ENCODE measurements at regions not wholly inside any gene's neighbourhood (a gene's known extent, or its start where the extent isn't known, plus 50 kb on each side); places are given as distances from the start of the nearest gene placed in this dataset.
A peak's percentile ranks its signal among the peaks of the same experiment; 100 is the strongest.

- no peak for DNase-seq
Measured at GRCh38 chr10:29037348-29038113, 251.3 kb upstream of the LYZL1 start.

GRCh38 chr10:29039091-29039490, 249.8 kb upstream of the LYZL1 start:
- no peak for DNase-seq

DNA sequence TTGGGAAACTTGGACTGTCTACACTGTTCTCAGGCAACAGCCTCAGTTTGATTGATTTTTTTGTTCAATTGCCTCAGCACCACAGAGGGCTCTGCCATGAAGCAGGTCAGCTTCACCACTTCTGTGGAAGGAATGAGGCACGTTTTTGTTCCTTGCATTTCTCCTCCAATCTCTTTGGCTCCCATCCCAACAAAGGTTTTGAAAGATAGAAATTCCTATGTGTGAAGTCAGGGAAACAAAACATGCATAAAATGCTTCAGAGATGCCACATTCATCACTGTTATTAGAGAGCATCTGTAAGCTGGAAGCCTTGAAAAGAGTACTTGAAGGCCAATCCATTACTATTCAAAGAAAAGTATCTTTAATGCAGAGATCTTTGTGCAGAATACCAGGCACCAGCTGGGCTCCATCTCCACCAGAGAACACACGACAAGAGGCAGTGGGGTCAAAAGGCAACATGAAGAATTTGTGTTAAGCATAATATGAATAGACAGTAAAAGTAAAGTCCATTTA, 249.1 kb upstream of the LYZL1 start:
- DNase-seq: no peak

DNA sequence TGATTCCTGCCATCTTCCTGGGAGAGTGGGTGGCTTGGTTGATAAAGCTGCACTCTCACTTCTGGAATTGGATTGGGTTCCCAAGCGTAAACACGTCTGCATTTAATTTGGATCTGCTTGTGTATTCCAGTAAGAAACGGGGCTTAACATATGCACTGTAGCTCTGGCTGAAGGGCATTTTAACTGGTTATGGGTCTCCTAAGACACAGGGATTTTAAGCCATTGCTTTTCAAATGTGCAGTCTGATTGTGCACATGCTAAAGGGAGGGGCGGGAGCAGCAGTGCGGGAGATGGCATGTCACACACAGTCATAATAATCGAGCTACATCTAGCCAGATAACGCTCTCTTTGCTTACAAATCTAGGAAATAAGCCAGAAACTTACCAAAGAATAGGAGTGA, 247.3 kb upstream of the LYZL1 start:
- DNase-seq: no peak

DNA sequence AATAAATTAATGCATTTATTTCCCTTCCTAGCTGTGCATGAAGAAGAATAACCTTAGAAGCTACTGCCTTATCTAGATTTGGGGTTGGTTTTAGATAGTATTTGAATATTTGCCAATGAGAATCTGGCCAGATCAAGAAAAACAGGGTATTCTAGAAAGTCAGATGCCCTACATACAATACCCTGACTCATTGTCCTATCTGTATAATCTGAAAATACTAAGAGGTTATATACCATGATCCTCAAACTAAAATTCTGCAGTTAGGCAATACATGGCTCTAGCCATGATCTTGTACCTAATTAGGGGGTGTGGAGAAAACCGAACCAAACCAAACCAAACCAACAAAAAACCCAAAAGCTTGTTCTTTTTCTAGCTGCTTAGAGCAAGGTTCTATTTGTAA, 240.4 kb upstream of the LYZL1 start:
- DNase-seq: no peak

- no peak for DNase-seq
Measured at GRCh38 chr10:29050081-29050480, 238.8 kb upstream of the LYZL1 start.

GRCh38 chr10:29055101-29055500, 233.8 kb upstream of the LYZL1 start:
- DNase-seq: no peak

DNA sequence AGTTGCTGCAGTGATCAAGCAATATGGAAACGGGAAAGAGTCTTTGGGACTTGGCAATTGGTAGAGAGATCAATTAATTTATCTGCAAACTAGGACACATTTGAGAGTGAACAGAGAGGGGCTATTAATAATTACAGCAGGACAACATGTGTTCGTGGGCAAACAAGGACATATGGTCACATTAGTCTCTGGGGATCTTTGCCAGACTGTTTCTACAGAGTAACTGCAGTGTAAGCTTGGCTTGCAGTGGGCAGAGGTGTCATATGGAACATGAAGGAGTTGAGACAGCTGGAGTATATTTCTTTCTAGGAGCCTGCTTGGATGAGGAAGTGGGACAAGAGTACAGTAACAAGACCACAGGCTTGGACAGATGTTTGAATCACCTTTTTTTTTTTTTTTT, 232.1 kb upstream of the LYZL1 start:
- no peak for DNase-seq

GRCh38 chr10:29057822-29058331, 231.0 kb upstream of the LYZL1 start:
- no peak for DNase-seq

GRCh38 chr10:29063806-29064644, 224.8 kb upstream of the LYZL1 start:
- no peak for DNase-seq

DNA sequence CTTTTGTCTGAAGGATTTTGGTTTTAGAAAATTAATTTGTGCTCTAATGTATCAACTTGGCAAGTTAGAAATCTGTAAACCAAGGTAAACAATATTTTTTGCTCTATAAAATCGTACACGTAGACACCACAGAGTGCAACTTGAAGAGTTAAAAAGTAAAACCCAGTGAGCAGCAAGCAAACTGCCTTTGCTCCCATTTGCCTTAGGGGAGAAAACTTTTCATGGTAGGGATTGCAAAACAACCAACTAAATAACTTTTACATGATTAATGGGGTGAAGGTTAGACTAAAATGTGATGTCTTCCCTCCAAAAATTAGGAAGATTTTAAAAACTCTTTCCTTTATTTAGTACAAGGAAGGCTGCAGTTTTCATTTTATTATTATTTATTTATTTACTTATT, 224.2 kb upstream of the LYZL1 start:
- no peak for DNase-seq

DNA sequence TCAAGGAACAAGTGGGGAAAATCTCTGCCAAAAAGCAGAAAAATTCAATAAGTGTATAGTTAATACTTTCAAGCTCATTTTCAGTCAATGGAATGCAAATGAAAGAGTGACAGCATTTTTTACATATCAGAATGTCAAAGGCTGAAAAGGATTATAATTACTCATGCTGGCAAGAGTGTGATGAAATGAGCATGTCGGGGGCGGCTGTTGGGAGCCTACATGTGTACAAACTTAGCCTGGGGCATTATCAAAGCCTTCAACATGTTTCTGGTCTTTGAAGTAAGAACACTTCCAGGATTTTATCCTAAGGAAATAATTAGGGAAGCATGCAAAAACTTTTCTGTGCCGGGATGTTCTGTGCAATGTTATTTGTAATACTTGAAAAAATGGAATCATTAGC, 221.7 kb upstream of the LYZL1 start:
- no peak for DNase-seq

- no peak for DNase-seq
Measured at GRCh38 chr10:29067628-29068027, 221.2 kb upstream of the LYZL1 start.

DNA sequence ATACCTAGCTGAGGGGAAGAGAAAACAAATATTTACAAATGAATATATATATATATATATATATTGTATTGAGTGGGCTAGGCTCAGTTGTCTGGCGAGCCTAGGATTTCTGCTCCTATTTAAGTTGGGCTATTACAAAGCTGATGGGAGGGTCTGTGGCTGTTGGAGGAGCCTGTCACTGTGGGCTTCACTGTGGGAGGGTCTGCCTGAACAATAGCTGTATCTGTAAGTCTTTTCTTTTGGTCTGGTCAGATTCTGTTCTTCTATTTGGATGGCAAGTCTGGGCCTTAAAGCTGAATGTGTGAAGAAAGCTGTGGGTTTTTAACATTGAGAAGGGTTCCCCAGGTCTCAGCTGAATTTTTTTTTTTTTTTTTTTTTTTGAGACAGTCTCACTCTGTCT, 220.6 kb upstream of the LYZL1 start:
- no peak for DNase-seq

DNA sequence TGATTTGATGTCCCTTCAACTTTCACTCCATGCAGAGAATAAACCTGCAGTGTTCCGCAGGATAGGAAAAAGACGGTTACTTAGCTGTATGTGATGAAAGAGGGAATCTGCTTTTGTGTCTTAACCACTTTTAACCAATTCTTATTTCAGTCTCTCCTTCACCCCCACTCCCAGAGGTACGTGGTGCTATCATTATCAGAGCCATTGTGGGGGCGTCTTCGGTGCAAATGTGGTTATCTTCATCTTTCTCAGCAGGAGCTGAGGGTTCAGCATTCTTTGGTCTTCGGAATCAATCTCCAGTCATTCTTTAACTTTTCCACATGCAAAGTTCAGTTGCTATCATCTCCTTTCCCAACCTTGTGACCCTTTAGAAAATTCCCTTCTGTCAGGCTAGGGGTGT, 219.9 kb upstream of the LYZL1 start:
- DNase-seq: no peak

- no peak for DNase-seq
Measured at GRCh38 chr10:29069941-29070340, 218.9 kb upstream of the LYZL1 start.

DNA sequence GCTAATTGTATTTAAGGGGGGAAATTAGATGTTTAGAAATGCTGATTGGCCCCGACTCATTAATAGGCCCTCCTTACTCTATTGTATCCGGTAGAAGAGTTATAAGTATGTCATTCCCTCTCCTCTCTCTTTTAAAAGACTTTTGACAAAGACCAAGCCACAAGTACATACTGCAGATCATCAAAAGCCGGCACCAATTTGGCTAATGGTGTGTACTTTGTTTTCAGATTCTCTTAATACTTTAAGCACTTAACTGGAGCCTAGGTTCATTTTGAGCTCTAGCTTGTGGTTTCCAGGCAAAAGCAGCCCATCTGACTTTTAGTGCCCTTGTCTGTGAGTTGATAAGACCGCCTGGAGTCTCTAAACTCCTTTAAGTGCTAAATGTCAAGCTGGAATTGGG, 210.0 kb upstream of the LYZL1 start:
- peak; percentile 25 for DNase-seq

- DNase-seq: no peak
Measured at GRCh38 chr10:29081231-29081630, 207.6 kb upstream of the LYZL1 start.

DNA sequence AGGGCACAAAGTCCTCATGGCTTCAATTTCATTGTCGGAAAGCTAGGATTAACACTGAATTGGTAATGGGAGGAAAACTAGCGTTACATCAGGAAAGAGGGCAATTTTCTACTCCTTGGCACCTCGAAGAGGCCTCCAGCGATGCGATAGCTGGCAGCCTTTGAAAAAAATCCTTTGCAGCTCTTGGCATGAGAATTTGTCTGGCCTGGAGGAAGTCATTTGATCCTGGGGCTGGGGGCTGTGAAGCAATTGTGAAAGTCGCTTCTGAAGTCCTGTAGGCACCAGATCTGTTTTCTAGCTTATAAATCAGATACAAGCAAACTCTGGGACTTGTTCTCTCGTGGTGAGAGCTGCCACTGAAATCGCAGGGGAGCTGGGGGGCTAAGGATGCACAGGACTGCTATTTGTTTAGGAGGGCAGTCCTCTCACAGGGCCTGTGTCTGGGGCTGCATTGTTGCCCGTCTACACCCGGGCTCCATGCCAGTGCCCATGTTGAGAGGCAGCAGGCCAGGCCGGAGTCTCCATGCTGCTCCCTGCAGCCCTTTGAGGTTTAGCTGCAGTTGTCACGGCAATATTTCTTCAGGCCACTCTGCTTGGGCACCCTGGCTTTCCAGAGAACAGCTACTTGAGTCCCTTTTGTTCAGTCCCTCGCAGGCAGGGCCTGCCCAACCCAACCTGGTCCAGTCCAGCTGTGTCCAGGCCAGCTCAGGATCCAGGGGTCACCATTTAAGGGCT, 206.8 kb upstream of the LYZL1 start:
- no peak for DNase-seq

DNA sequence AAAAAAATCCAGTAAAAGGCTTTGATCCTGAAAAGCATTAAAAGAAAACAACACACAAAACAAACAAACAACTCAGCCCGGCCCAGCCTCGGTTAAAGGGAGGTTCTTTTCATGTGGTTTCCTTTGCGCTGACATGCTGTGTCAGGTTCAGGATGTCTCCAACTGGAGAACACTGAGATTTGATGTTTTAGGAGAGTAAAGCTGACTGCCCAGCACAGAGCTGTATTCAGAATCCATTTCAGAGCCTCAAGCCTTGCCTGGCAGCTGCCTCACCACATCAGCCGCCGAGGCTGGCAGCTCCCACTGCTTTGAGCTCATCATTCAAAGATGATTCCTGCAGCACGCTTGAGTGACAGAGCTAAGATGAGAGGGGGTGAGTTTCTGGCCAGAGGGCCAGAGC, 205.8 kb upstream of the LYZL1 start:
- DNase-seq: no peak

DNA sequence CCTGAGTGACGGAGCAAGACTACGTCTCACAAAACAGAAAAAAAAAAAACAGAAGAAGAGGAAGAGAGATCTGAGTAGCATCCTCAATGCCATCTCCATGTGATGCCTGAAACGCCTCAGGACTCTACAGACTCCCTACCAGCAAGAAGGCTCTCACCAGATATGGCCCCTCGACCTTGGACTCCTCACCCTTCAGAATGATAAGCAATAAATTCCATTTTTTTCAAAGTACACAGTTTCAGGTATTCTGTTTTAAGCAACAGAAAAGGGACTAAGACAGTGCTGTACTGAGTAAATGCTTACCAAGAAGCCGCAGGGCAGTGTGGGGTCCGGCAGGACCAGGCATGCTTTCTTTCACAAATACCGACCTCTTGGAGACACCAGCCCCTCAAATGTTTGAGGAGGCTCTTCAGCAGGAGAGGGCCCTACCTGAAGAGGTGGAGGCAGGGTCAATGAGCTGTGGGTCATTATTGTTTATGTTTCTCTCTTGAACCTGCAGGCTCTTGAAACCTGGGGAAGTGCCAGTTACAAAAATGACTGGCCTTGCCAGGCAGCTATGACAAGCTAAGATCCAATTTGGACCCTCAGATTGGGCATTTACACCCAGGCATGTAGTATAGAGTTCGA, 204.1 kb upstream of the LYZL1 start:
- DNase-seq: no peak

GRCh38 chr10:29089091-29089490, 199.8 kb upstream of the LYZL1 start:
- no peak for DNase-seq

- DNase-seq: no peak
Measured at GRCh38 chr10:29096303-29096824, 192.5 kb upstream of the LYZL1 start.
